Left ventricle myocardium inferior (tissue), 1 donor: ENCODE measurements at regions not wholly inside any gene's neighbourhood (a gene's known extent, or its start where the extent isn't known, plus 50 kb on each side); places are given as distances from the start of the nearest gene placed in this dataset.

Experiments used
- DNase-seq: peaks from one replicate; pipeline ENCODE4 v3.0.0-alpha.2; 2020
- H3K27ac ChIP-seq: fragments of 200-600 bp; replicated peaks from 2 replicates; pipeline ENCODE4 v1.8.0; 2021
- H3K27me3 ChIP-seq: fragments of 200-600 bp; 2 replicates; pipeline ENCODE4 v1.8.0; 2021; ENCODE audit warnings: low read depth
- H3K36me3 ChIP-seq: fragments of 200-600 bp; 2 replicates; pipeline ENCODE4 v1.8.0; 2021
- H3K4me1 ChIP-seq: fragments of 200-600 bp; 2 replicates; pipeline ENCODE4 v1.8.0; 2021
- H3K4me3 ChIP-seq: fragments of 200-600 bp; 2 replicates; pipeline ENCODE4 v1.8.0; 2021; ENCODE audit warnings: mild to moderate bottlenecking, moderate library complexity
- H3K9me3 ChIP-seq: fragments of 200-600 bp; replicated peaks from 2 replicates; pipeline ENCODE4 v1.8.0; 2021
- CTCF ChIP-seq: fragments of 200-600 bp; IDR thresholded peaks from 2 replicates; pipeline ENCODE4 v1.8.0; 2021; ENCODE audit warnings: antibody characterized with exemption, mild to moderate bottlenecking, borderline replicate concordance
- intact Hi-C: fragments of 100-400 bp; cut with micrococcal nuclease; formaldehyde crosslinking; loops from one replicate; pipeline ENCODE4 v1.11.0; 2022
- donor health status: DM: no; HTN: yes; CAD: no; lungs with severe emphysema.

- no peak overlapping the region for H3K4me3 ChIP-seq
- intact Hi-C loops = no loop called here
- H3K4me1 ChIP-seq = no peaks in the 10 kb centered on the region
- no peaks in the 10 kb centered on the region for H3K27me3 ChIP-seq
- TF ChIP-seq CTCF = no peak
- H3K27ac ChIP-seq = no peak overlapping the region
- H3K9me3 ChIP-seq = peaks cover 24% of the 10 kb centered on the region
- H3K36me3 ChIP-seq = no peaks in the 10 kb centered on the region
- DNase-seq = no peak
Measured at GRCh38 chr6:156583083-156583482, 194.1 kb upstream of the ARID1B start.

- Histone ChIP-seq H3K36me3 (no peaks in the 10 kb centered on the region), H3K27me3 (no peaks in the 10 kb centered on the region), H3K27ac (no peak overlapping the region), H3K4me1 (no peaks in the 10 kb centered on the region), H3K9me3 (peaks cover 29% of the 10 kb centered on the region), H3K4me3 (no peak overlapping the region)
- no peak for DNase-seq
- intact Hi-C loops = no loop called here
- no peak for TF ChIP-seq CTCF
Measured at GRCh38 chr6:156582509-156582992, 194.6 kb upstream of the ARID1B start.

- H3K36me3 ChIP-seq = no peaks in the 10 kb centered on the region
- intact Hi-C loops = no loop called here
- no peak overlapping the region for H3K27ac ChIP-seq
- no peak overlapping the region for H3K4me3 ChIP-seq
- H3K4me1 ChIP-seq = no peaks in the 10 kb centered on the region
- no peak for DNase-seq
- H3K27me3 ChIP-seq = no peaks in the 10 kb centered on the region
- TF ChIP-seq CTCF = no peak
- peaks cover 56% of the 10 kb centered on the region for H3K9me3 ChIP-seq
Measured at GRCh38 chr6:156579564-156579963, 197.6 kb upstream of the ARID1B start.

- Histone ChIP-seq H3K27ac (no peak overlapping the region), H3K9me3 (peaks cover 56% of the 10 kb centered on the region), H3K4me3 (no peak overlapping the region), H3K27me3 (no peaks in the 10 kb centered on the region), H3K4me1 (no peaks in the 10 kb centered on the region), H3K36me3 (no peaks in the 10 kb centered on the region)
- no peak for TF ChIP-seq CTCF
- intact Hi-C loops = no loop called here
- no peak for DNase-seq
Measured at GRCh38 chr6:156577749-156578148, 199.4 kb upstream of the ARID1B start.

GRCh38 chr6:156575361-156575760, 201.8 kb upstream of the ARID1B start:
- no peak for TF ChIP-seq CTCF

GRCh38 chr6:156564807-156565149, 212.4 kb upstream of the ARID1B start:
- H3K4me3 ChIP-seq = no peak overlapping the region
- H3K4me1 ChIP-seq = peaks cover 13% of the 10 kb centered on the region
- H3K9me3 ChIP-seq = peaks cover 14% of the 10 kb centered on the region
- no peaks in the 10 kb centered on the region for H3K36me3 ChIP-seq
- TF ChIP-seq CTCF = no peak
- H3K27ac ChIP-seq = no peak overlapping the region
- no peak for DNase-seq
- no peaks in the 10 kb centered on the region for H3K27me3 ChIP-seq
- intact Hi-C loops = loop anchor here (5.0 to 10.0 kb wide), 3 partner anchors 123 to 620 kb away; partner anchors contain the start of gene ARID1B

More at GRCh38 chr6:156575361-156575760, 201.8 kb upstream of the ARID1B start:
- no peak overlapping the region for H3K4me3 ChIP-seq
- H3K4me1 ChIP-seq = no peaks in the 10 kb centered on the region
- H3K36me3 ChIP-seq = no peaks in the 10 kb centered on the region
- intact Hi-C loops = no loop called here
- no peaks in the 10 kb centered on the region for H3K27me3 ChIP-seq
- no peak for DNase-seq
- H3K27ac ChIP-seq = no peak overlapping the region
- H3K9me3 ChIP-seq = peaks cover 55% of the 10 kb centered on the region
